ENCODE measurements at regions not wholly inside any gene's neighbourhood (a gene's known extent, or its start where the extent isn't known, plus 50 kb on each side); places are given as distances from the start of the nearest gene placed in this dataset.
"Not testable (repeated sequence)": the region's sequence is repeated elsewhere in the genome, so short reads cannot be mapped to it uniquely, and the experiment has no call there.

DNA sequence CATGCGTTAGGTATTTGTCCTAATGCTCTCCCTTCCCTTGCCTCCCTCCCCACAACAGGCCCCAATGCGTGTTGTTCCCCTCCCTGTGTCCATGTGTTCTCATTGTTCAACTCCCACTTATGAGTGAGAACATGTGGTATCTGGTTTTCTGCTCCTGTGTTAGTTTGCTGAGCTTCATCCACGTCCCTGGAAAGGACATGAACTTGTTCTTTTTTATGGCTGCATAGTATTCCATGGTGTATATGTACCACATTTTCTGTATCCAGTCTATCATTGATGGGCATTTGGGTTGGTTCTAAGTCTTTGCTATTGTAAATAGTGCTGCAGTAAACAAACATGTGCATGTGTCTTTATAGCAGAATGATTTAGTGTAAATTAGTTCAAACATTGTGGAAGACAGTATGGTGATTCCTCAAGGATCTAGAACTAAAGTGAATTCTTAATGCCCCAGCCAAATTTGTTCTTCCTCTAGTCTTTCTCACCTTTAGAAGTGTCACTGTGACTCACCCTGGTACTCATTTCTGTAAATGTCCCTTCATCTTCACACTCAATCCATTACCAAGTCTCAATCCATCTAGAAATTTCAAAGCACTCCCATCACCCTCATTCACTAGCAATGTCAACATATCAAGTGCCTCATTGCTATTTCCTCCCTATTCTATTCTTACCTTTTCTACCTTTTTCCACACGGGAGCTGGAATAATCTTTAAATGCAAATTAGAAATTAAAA, 123.9 kb downstream of the MREG start:
- H3K4me1 ChIP-seq; H3K27me3 ChIP-seq (ENCODE audit: low read depth); H3K4me3 ChIP-seq; H3K36me3 ChIP-seq (replicated peaks); in situ Hi-C loops (cut with MboI; ENCODE audit: low sequenced_read_pairs); DNase-seq (ENCODE audit: low spot score in 2 of 2); H3K9me3 ChIP-seq: not testable (repeated sequence)

- no peaks in the 10 kb centered on the region for H3K27me3 ChIP-seq (ENCODE audit: low read depth)
- DNase-seq (ENCODE audit: low spot score in 2 of 2): no peak
- in situ Hi-C loops (cut with MboI; ENCODE audit: low sequenced_read_pairs): no loop called here
- no peaks in the 10 kb centered on the region for H3K9me3 ChIP-seq
- no peaks in the 10 kb centered on the region for H3K36me3 ChIP-seq (replicated peaks)
- no peak overlapping the region for H3K4me3 ChIP-seq
- H3K4me1 ChIP-seq: no peaks in the 10 kb centered on the region
Observed at GRCh38 chr2:215888680-215889079, 124.7 kb downstream of the MREG start.

GRCh38 chr2:215887303-215887702, 126.0 kb downstream of the MREG start:
- no peak for DNase-seq (ENCODE audit: low spot score in 2 of 2)
- no peaks in the 10 kb centered on the region for H3K27me3 ChIP-seq (ENCODE audit: low read depth)
- H3K9me3 ChIP-seq: no peaks in the 10 kb centered on the region
- in situ Hi-C loops (cut with MboI; ENCODE audit: low sequenced_read_pairs): no loop called here
- no peaks in the 10 kb centered on the region for H3K4me1 ChIP-seq
- no peak overlapping the region for H3K4me3 ChIP-seq
- H3K36me3 ChIP-seq (replicated peaks): no peaks in the 10 kb centered on the region

GRCh38 chr2:215886022-215886421, 127.3 kb downstream of the MREG start:
- Histone ChIP-seq H3K4me3 (no peak overlapping the region), H3K4me1 (no peaks in the 10 kb centered on the region), H3K27me3 (ENCODE audit: low read depth) (no peaks in the 10 kb centered on the region), H3K36me3 (replicated peaks) (no peaks in the 10 kb centered on the region), H3K9me3 (no peaks in the 10 kb centered on the region)
- DNase-seq (ENCODE audit: low spot score in 2 of 2): no peak
- in situ Hi-C loops (cut with MboI; ENCODE audit: low sequenced_read_pairs): no loop called here

DNA sequence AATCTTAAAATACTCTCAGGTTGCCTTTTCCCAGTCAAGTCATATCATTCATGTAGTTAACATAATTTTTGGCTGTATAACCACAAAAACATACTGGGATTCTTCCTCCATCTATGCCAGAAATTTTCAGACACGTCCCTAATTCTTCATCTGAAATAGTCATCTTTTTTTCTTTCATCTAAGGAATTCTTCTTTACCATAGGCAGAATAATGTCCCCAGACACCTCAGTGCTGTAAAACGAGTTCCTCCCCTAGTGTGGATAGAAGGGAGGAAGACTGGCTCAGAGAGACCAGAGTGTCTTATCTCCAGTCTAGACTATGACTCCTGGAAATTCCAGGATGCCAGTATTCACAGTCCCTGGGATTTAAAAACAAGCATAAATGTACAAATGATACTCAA, 127.8 kb downstream of the MREG start:
- Histone ChIP-seq H3K4me1 (no peaks in the 10 kb centered on the region), H3K9me3 (no peaks in the 10 kb centered on the region), H3K4me3 (no peak overlapping the region), H3K36me3 (replicated peaks) (no peaks in the 10 kb centered on the region), H3K27me3 (ENCODE audit: low read depth) (no peaks in the 10 kb centered on the region)
- DNase-seq (ENCODE audit: low spot score in 2 of 2): no peak
- in situ Hi-C loops (cut with MboI; ENCODE audit: low sequenced_read_pairs): no loop called here

DNA sequence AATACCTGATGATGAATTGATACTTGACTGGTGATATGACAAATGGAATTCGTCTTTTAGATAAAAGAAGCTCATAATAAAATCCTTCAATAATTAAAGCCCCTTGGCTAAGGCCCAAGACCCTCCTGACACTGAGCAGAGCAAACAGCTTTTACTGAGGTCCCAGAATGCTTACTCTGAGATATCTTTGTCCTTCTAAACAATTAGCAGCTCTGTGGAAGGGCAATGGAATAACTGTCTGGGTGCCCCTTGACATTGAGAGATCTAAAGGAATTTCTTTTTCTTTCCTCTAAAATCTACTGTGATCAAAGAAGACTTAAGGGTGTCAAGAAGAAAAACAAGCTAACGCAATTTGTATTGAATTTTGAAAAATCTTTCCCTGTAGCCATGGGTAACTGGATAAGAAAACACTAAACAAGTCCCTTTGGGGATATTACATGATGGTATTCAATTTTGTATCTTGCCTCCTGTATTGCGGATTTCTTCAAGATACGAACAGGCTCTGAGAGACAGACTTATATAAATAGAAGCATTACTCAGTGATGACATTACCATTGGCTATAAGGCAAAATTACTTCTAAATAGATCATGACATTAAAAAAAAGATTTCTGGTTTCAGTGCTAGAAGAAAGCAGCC, 128.8 kb downstream of the MREG start:
- H3K4me1 ChIP-seq: no peaks in the 10 kb centered on the region
- H3K9me3 ChIP-seq: no peaks in the 10 kb centered on the region
- H3K36me3 ChIP-seq (replicated peaks): no peaks in the 10 kb centered on the region
- no peaks in the 10 kb centered on the region for H3K27me3 ChIP-seq (ENCODE audit: low read depth)
- no peak overlapping the region for H3K4me3 ChIP-seq
- in situ Hi-C loops (cut with MboI; ENCODE audit: low sequenced_read_pairs): no loop called here
- no peak for DNase-seq (ENCODE audit: low spot score in 2 of 2)

DNA sequence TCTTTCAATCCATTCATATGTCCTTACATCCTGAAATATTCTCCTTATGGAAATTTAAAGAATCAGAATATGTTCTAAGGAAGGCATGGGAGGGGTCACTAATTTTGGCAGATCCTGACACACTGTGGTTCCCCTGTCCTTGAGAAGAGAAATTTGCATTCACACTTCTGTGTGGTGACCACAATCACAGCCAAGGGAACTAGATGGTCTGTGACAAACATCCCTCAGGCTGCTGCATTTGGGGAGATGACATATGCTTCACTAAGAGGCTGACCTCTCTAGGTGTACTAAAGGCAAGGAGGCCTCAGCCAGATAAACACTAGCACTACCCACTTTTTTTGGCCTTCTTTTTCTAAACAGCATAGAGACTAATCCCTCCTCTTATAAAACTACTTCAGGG, 129.6 kb downstream of the MREG start:
- Histone ChIP-seq H3K27me3 (ENCODE audit: low read depth) (no peaks in the 10 kb centered on the region), H3K4me1 (no peaks in the 10 kb centered on the region)
- in situ Hi-C loops (cut with MboI; ENCODE audit: low sequenced_read_pairs): no loop called here

DNA sequence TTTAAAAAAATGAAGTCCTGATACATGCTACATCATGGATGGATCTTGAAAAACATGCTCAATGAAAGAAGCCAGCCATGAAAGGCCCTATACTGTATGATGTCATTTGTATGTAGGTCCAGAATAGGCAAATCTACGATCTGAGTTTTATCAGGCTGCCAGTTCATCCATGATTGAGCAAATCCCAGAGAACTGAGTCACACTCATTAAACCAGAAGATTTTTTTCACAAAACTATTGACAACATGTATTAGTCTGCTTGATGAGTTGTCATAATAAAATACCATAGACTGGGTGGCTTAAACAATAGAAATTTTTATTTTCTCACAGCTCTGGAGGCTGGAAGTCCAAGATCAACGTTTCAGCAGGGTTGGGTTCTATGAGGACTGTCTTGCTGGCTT, 130.7 kb downstream of the MREG start:
- Histone ChIP-seq H3K4me1 (no peaks in the 10 kb centered on the region), H3K27me3 (ENCODE audit: low read depth) (no peaks in the 10 kb centered on the region), H3K4me3 (no peak overlapping the region), H3K36me3 (replicated peaks) (no peaks in the 10 kb centered on the region), H3K9me3 (no peaks in the 10 kb centered on the region)
- in situ Hi-C loops (cut with MboI; ENCODE audit: low sequenced_read_pairs): no loop called here
- no peak for DNase-seq (ENCODE audit: low spot score in 2 of 2)

More for the DNA sequence above, 129.6 kb downstream of the MREG start:
- no peaks in the 10 kb centered on the region for H3K36me3 ChIP-seq (replicated peaks)
- H3K4me3 ChIP-seq: no peak overlapping the region
- no peak for DNase-seq (ENCODE audit: low spot score in 2 of 2)
- H3K9me3 ChIP-seq: no peaks in the 10 kb centered on the region

- no peak for DNase-seq (ENCODE audit: low spot score in 2 of 2)
- in situ Hi-C loops (cut with MboI; ENCODE audit: low sequenced_read_pairs): no loop called here
- Histone ChIP-seq H3K27me3 (ENCODE audit: low read depth) (no peaks in the 10 kb centered on the region), H3K36me3 (replicated peaks) (no peaks in the 10 kb centered on the region), H3K9me3 (no peaks in the 10 kb centered on the region), H3K4me1 (no peaks in the 10 kb centered on the region), H3K4me3 (no peak overlapping the region)
Observed at GRCh38 chr2:215881582-215881981, 131.8 kb downstream of the MREG start.

DNA sequence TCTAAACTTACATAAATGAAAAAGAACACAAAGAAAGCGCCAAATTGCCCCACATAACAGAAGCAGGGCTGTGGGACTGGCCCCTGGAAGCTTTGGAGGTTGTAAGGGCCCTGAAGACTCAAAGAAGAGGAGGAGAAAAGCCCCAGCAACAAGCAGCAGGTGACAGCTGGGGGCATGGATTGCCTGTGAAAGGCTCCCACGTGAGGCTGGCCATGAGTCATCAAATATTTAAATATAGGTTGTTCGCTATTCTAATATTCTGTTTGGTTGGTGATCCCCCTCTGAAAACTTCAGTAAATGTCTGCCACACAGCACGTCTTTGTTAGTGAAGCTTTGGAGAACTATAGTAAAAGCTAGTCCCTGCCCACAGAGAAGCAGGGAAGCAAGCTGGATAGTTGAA, 132.4 kb downstream of the MREG start:
- H3K27me3 ChIP-seq (ENCODE audit: low read depth): no peaks in the 10 kb centered on the region
- DNase-seq (ENCODE audit: low spot score in 2 of 2): no peak
- H3K4me1 ChIP-seq: no peaks in the 10 kb centered on the region
- H3K9me3 ChIP-seq: no peaks in the 10 kb centered on the region
- in situ Hi-C loops (cut with MboI; ENCODE audit: low sequenced_read_pairs): no loop called here
- H3K36me3 ChIP-seq (replicated peaks): no peaks in the 10 kb centered on the region
- H3K4me3 ChIP-seq: no peak overlapping the region

- no peaks in the 10 kb centered on the region for H3K4me1 ChIP-seq
- in situ Hi-C loops (cut with MboI; ENCODE audit: low sequenced_read_pairs): no loop called here
- H3K36me3 ChIP-seq (replicated peaks): no peaks in the 10 kb centered on the region
- DNase-seq (ENCODE audit: low spot score in 2 of 2): no peak
- peaks cover 5% of the 10 kb centered on the region; the same call in 1 of the 2 replicates for H3K27me3 ChIP-seq (ENCODE audit: low read depth)
- H3K9me3 ChIP-seq: no peaks in the 10 kb centered on the region
- no peak overlapping the region for H3K4me3 ChIP-seq
Observed at GRCh38 chr2:215879977-215880940, 133.1 kb downstream of the MREG start.

GRCh38 chr2:215879331-215879730, 134.0 kb downstream of the MREG start:
- H3K4me1 ChIP-seq: no peaks in the 10 kb centered on the region
- in situ Hi-C loops (cut with MboI; ENCODE audit: low sequenced_read_pairs): no loop called here
- peaks cover 5% of the 10 kb centered on the region; the same call in 1 of the 2 replicates for H3K27me3 ChIP-seq (ENCODE audit: low read depth)

DNA sequence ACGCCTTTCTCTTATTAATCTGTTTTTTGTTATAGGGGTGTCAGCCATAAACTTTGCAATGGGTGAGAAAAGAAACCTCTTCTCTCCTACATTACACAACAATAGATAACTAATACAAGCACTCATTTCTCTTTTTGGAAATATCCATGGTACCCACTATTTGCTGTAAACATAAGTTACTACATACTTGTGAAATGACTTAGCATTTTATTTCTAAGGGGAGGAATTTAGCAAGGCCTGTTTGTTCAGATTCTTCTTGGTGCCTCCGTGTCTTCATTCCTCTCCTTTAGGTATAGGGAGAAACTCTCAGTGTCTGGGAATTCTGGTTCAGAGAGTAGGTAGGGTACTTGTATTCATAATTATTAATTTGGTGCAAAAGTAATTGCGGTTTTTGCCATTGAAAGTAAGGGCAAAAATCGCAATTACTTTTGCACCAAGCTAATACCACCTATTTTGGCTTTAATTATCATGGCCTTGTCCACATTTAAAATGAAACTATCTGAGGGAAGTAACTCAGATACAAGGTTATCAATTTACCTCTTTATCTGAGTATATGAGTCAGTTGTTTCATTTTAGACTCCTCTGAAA, 134.8 kb downstream of the MREG start:
- in situ Hi-C loops (cut with MboI; ENCODE audit: low sequenced_read_pairs): no loop called here
- no peaks in the 10 kb centered on the region for H3K9me3 ChIP-seq
- no peak overlapping the region for H3K4me3 ChIP-seq
- H3K36me3 ChIP-seq (replicated peaks): no peaks in the 10 kb centered on the region
- no peak for DNase-seq (ENCODE audit: low spot score in 2 of 2)
- H3K4me1 ChIP-seq: no peaks in the 10 kb centered on the region
- peaks cover 5% of the 10 kb centered on the region; the same call in 1 of the 2 replicates for H3K27me3 ChIP-seq (ENCODE audit: low read depth)

More at GRCh38 chr2:215879331-215879730, 134.0 kb downstream of the MREG start:
- no peak for DNase-seq (ENCODE audit: low spot score in 2 of 2)
- Histone ChIP-seq H3K9me3 (no peaks in the 10 kb centered on the region), H3K36me3 (replicated peaks) (no peaks in the 10 kb centered on the region), H3K4me3 (no peak overlapping the region)

Data from HAP-1 (cell line).